WTC11 (cell line): ENCODE measurements at regions not wholly inside any gene's neighbourhood (a gene's known extent, or its start where the extent isn't known, plus 50 kb on each side); places are given as distances from the start of the nearest gene placed in this dataset.

ENCODE experiments used
- ATAC-seq: fragments of 200-7000 bp; cut with Tn5 transposase; 2 replicates; pipeline ENCODE4 v1.10.0; 2021; ENCODE audit warnings: mild to moderate bottlenecking, moderate library complexity
- CTCF ChIA-PET: fragments of 300-600 bp; sonication (Branson Sonifier 250); formaldehyde crosslinking; loops from one replicate; lab custom pipeline; 2021; ENCODE audit warnings: antibody characterized with exemption; lab: Charles Lee
- POLR2A ChIA-PET: fragments of 350-600 bp; sonication (Branson Sonifier 250); formaldehyde crosslinking; loops from one replicate; lab custom pipeline; 2021; ENCODE audit warnings: antibody characterized with exemption; lab: Charles Lee
- DNase-seq: peaks from one replicate; pipeline ENCODE4 v3.0.0; 2021; ENCODE audit warnings: low spot score
- H3K27ac Mint-ChIP-seq: 2 replicates; pipeline ENCODE4 v1.8.0; 2021; ENCODE audit warnings: mixed read lengths
- H3K27me3 Mint-ChIP-seq: 2 replicates; pipeline ENCODE4 v1.8.0; 2021; ENCODE audit warnings: low read depth, mild to moderate bottlenecking, moderate library complexity, mixed read lengths
- H3K36me3 Mint-ChIP-seq: 2 replicates; pipeline ENCODE4 v1.8.0; 2021; ENCODE audit warnings: mixed read lengths
- H3K4me1 Mint-ChIP-seq: 2 replicates; pipeline ENCODE4 v1.8.0; 2022; ENCODE audit warnings: mixed read lengths
- H3K4me3 Mint-ChIP-seq: 2 replicates; pipeline ENCODE4 v1.8.0; 2021; ENCODE audit warnings: mild to moderate bottlenecking, moderate library complexity, mixed read lengths
- H3K9me3 Mint-ChIP-seq: 2 replicates; pipeline ENCODE4 v1.8.0; 2021; ENCODE audit warnings: mixed read lengths
- ATF2 ChIP-seq: sonication (generic); formaldehyde crosslinking; IDR thresholded peaks from 2 replicates; pipeline ENCODE4 v1.8.1; 2022; ENCODE audit warnings: low read depth, missing genetic modification reagents, borderline replicate concordance
- CREM ChIP-seq: sonication (generic); formaldehyde crosslinking; IDR thresholded peaks from 2 replicates; pipeline ENCODE4 v1.8.1; 2022; ENCODE audit warnings: mild to moderate bottlenecking, missing genetic modification reagents, moderate library complexity
- E2F4 ChIP-seq: sonication (generic); formaldehyde crosslinking; IDR thresholded peaks from 2 replicates; pipeline ENCODE4 v1.8.1; 2022; ENCODE audit warnings: low read depth, mild to moderate bottlenecking, moderate library complexity, missing genetic modification reagents, borderline replicate concordance
- E2F5 ChIP-seq: sonication (generic); formaldehyde crosslinking; IDR thresholded peaks from 2 replicates; pipeline ENCODE4 v1.8.1; 2022; ENCODE audit warnings: mild to moderate bottlenecking, moderate library complexity, missing genetic modification reagents
- FOXJ3 ChIP-seq: sonication (generic); formaldehyde crosslinking; IDR thresholded peaks from 2 replicates; pipeline ENCODE4 v1.9.0; 2021; ENCODE audit warnings: missing genetic modification reagents, mild to moderate bottlenecking, borderline replicate concordance
- FOXK1 ChIP-seq: sonication (generic); formaldehyde crosslinking; IDR thresholded peaks from 2 replicates; pipeline ENCODE4 v1.8.0; 2022; ENCODE audit warnings: mild to moderate bottlenecking, moderate library complexity, missing genetic modification reagents
- FOXP1 ChIP-seq: sonication (generic); formaldehyde crosslinking; IDR thresholded peaks from 2 replicates; pipeline ENCODE4 v1.8.0; 2022; ENCODE audit warnings: missing genetic modification reagents, mild to moderate bottlenecking, moderate library complexity, borderline replicate concordance
- GABPB1 ChIP-seq: sonication (generic); formaldehyde crosslinking; IDR thresholded peaks from 2 replicates; pipeline ENCODE4 v1.8.1; 2023; ENCODE audit warnings: mild to moderate bottlenecking, missing genetic modification reagents
- IRF2 ChIP-seq: sonication (generic); formaldehyde crosslinking; IDR thresholded peaks from 2 replicates; pipeline ENCODE4 v1.8.0; 2022; ENCODE audit warnings: low read depth, missing genetic modification reagents, borderline replicate concordance
- JAZF1 ChIP-seq: fragments of 250-450 bp; sonication (Bioruptor Pico); IDR thresholded peaks from 2 replicates; pipeline ENCODE4 v1.9.0; 2021; ENCODE audit warnings: moderate library complexity, mild to moderate bottlenecking, inconsistent platforms
- JUN ChIP-seq: sonication (generic); formaldehyde crosslinking; IDR thresholded peaks from 2 replicates; pipeline ENCODE4 v1.8.0; 2023; ENCODE audit warnings: mild to moderate bottlenecking, missing genetic modification reagents
- NFE2L1 ChIP-seq: sonication (generic); formaldehyde crosslinking; IDR thresholded peaks from 2 replicates; pipeline ENCODE4 v1.8.1; 2023; ENCODE audit warnings: missing genetic modification reagents
- NFYB ChIP-seq: sonication (generic); formaldehyde crosslinking; conservative IDR thresholded peaks from 2 replicates; pipeline ENCODE4 v1.8.0; 2022; ENCODE audit warnings: low read depth, missing genetic modification reagents
- NR2C2 ChIP-seq: sonication (generic); formaldehyde crosslinking; IDR thresholded peaks from 2 replicates; pipeline ENCODE4 v1.8.0; 2022; ENCODE audit warnings: mild to moderate bottlenecking, missing genetic modification reagents
- NR3C1 ChIP-seq: sonication (generic); formaldehyde crosslinking; conservative IDR thresholded peaks from 2 replicates; pipeline ENCODE4 v1.8.1; 2023; ENCODE audit warnings: low read depth, mild to moderate bottlenecking, missing genetic modification reagents
- PRDM15 ChIP-seq: sonication (generic); formaldehyde crosslinking; IDR thresholded peaks from 2 replicates; pipeline ENCODE4 v1.8.0; 2022; ENCODE audit warnings: missing genetic modification reagents
- ZNF423 ChIP-seq: fragments of 250-450 bp; sonication (Bioruptor Pico); IDR thresholded peaks from 2 replicates; pipeline ENCODE4 v2.1.2; 2022; ENCODE audit warnings: mild to moderate bottlenecking, moderate library complexity
- ZNF532 ChIP-seq: fragments of 250-450 bp; sonication (Bioruptor Pico); IDR thresholded peaks from 2 replicates; pipeline ENCODE4 v1.9.0; 2021; ENCODE audit warnings: mild to moderate bottlenecking, borderline replicate concordance

GRCh38 chr9:134266418-134266817, 59.8 kb upstream of the RXRA start:
- Mint-ChIP-seq H3K4me1 (peaks cover 9% of the 10 kb centered on the region), H3K36me3 (no peaks in the 10 kb centered on the region), H3K9me3 (peaks cover 5% of the 10 kb centered on the region), H3K27ac (no peak overlapping the region), H3K27me3 (no peaks in the 10 kb centered on the region; the same call in 1 of the 2 replicates), H3K4me3 (no peak overlapping the region)
- ATAC-seq = no peak
- TF ChIP-seq E2F5 (CRISPR knock-in tag) = no peak
- no peak for TF ChIP-seq JUN (CRISPR knock-in tag)
- TF ChIP-seq ZNF532 (CRISPR knock-in tag) = no peak
- no peak for TF ChIP-seq JAZF1 (CRISPR knock-in tag)
- no peak for TF ChIP-seq FOXJ3 (CRISPR knock-in tag)
- TF ChIP-seq ATF2 (CRISPR knock-in tag) = no peak
- TF ChIP-seq NR3C1 (CRISPR knock-in tag) = no peak
- no peak for TF ChIP-seq NR2C2
- no peak for TF ChIP-seq IRF2 (CRISPR knock-in tag)
- no peak for TF ChIP-seq ZNF423 (CRISPR knock-in tag)
- TF ChIP-seq E2F4 (CRISPR knock-in tag) = no peak
- TF ChIP-seq FOXK1 (CRISPR knock-in tag) = no peak
- DNase-seq = no peak
- CTCF ChIA-PET = interaction anchor here (1.4 kb wide), 1 partner anchor 9 kb away, joined by 4 read pairs; no protein-coding TSS in a partner anchor
- POLR2A ChIA-PET = no interaction called here

- H3K27ac Mint-ChIP-seq = no peak overlapping the region
- peaks cover 14% of the 10 kb centered on the region for H3K4me1 Mint-ChIP-seq
- no peak for TF ChIP-seq CREM
- no peak for TF ChIP-seq FOXP1 (CRISPR knock-in tag)
- TF ChIP-seq NFE2L1 = no peak
- TF ChIP-seq GABPB1 (CRISPR knock-in tag) = no peak
- TF ChIP-seq PRDM15 (CRISPR knock-in tag) = no peak
- no peak for TF ChIP-seq NFYB (CRISPR knock-in tag)
- TF ChIP-seq, all 79 proteins: peak for 0
- no peaks in the 10 kb centered on the region for H3K36me3 Mint-ChIP-seq
- peaks cover 5% of the 10 kb centered on the region for H3K9me3 Mint-ChIP-seq
- peak; percentile 40 for DNase-seq
- no peaks in the 10 kb centered on the region; the same call in 1 of the 2 replicates for H3K27me3 Mint-ChIP-seq
- POLR2A ChIA-PET = no interaction called here
- CTCF ChIA-PET = interaction anchor here (1.1 to 2.3 kb wide), 4 partner anchors 8 to 182 kb away, joined by 3 to 5 read pairs (median 4); no protein-coding TSS in a partner anchor
- ATAC-seq = peak; percentile 65
- H3K4me3 Mint-ChIP-seq = no peak overlapping the region
Observed at GRCh38 chr9:134267305-134267880, 58.9 kb upstream of the RXRA start.
